ENCODE measurements at regions not wholly inside any gene's neighbourhood (a gene's known extent, or its start where the extent isn't known, plus 50 kb on each side); places are given as distances from the start of the nearest gene placed in this dataset.

DNA sequence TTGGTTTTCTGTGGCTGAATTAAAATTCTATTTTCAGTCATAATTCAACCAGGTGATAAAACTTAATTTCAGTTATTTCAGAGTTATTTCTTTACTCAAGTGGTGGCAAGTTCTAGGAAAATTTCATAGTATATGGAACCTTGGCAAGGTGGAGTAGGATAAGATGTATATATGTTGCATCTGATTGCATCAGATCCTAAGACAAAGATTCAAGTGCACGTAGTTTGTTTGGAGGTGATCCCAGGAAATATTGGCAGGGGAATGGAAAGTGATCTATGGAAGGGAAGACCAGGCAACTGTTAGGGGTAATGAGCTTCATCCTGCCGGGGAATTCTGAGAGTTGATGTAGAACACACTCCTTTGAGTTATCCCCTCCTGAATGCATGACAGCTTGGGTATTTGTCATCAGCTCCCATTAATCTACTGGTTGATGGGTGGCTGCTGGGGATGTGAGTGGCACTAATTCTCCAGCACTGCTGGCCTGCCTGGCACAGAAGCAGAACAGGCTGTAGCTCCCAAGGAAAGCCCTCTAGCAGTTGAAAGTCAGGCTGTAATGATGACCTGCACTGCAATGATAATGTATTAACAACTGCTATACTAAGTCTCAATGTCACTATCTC, 52.2 kb upstream of the TOM1L1 start:
- POLR2A ChIA-PET, result no interaction called here
- TF ChIP-seq, protein P1, sequence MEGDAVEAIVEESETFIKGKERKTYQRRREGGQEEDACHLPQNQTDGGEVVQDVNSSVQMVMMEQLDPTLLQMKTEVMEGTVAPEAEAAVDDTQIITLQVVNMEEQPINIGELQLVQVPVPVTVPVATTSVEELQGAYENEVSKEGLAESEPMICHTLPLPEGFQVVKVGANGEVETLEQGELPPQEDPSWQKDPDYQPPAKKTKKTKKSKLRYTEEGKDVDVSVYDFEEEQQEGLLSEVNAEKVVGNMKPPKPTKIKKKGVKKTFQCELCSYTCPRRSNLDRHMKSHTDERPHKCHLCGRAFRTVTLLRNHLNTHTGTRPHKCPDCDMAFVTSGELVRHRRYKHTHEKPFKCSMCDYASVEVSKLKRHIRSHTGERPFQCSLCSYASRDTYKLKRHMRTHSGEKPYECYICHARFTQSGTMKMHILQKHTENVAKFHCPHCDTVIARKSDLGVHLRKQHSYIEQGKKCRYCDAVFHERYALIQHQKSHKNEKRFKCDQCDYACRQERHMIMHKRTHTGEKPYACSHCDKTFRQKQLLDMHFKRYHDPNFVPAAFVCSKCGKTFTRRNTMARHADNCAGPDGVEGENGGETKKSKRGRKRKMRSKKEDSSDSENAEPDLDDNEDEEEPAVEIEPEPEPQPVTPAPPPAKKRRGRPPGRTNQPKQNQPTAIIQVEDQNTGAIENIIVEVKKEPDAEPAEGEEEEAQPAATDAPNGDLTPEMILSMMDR (IDR thresholded peaks at IDR 0.05; ENCODE audit: control extremely low read depth, extremely low read depth, low read depth, missing control alignments), result no peak
- CTCF ChIA-PET, result interaction anchor here (0.7 kb wide), 1 partner anchor 10 kb away, joined by 3 read pairs; no protein-coding TSS in a partner anchor
- DNase-seq (ENCODE audit: extremely low spot score), result no peak

DNA sequence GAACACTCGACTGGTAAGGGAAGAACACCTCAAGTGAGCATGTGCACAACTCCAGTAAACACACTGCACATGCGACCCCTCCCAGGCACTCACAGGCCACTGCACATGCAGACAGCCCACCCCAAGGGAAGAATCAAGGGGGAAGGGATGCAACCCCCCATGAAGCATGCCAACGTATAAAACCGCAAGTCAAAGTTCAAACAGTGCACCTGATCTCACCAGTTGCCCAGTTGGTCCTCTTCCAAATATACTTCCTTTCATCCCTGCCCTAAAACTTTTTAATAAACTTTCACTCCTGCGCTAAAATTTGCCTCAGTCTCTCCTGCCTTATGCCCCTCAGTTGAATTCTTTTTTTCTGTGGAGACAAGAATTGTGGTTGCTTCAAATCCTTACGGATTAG, 51.0 kb upstream of the TOM1L1 start:
- ChIA-PET POLR2A (no interaction called here), CTCF (no interaction called here)
- no peak for DNase-seq (ENCODE audit: extremely low spot score)
- TF ChIP-seq, protein P1 (IDR thresholded peaks at IDR 0.05; ENCODE audit: control extremely low read depth, extremely low read depth, low read depth, missing control alignments), result no peak

Data from GM10248 (cell line).